ENCODE measurements at regions not wholly inside any gene's neighbourhood (a gene's known extent, or its start where the extent isn't known, plus 50 kb on each side); places are given as distances from the start of the nearest gene placed in this dataset.
A peak's percentile ranks its signal among the peaks of the same experiment; 100 is the strongest.

DNA sequence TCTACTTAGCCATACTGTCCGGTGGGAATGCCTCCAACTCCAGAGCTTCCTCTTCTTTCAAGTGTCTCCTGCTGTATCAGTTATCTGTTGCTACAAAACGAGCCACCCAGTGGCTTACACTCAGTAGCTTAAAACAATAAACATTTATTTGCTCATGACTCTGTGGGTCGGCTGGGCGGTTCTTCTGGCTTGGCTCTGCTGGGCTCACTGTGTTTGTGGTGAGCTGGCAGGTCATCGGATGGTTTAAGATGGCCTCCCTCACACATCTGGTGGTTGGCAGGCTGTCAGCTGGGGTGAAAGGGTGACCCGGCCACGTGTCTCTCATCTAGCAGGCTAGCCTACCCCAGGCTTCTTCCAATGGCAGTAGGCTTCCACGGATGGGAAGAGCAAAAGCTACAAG lies 122.4 kb upstream of the SLC1A4 start:
- TF ChIP-seq, protein P1, sequence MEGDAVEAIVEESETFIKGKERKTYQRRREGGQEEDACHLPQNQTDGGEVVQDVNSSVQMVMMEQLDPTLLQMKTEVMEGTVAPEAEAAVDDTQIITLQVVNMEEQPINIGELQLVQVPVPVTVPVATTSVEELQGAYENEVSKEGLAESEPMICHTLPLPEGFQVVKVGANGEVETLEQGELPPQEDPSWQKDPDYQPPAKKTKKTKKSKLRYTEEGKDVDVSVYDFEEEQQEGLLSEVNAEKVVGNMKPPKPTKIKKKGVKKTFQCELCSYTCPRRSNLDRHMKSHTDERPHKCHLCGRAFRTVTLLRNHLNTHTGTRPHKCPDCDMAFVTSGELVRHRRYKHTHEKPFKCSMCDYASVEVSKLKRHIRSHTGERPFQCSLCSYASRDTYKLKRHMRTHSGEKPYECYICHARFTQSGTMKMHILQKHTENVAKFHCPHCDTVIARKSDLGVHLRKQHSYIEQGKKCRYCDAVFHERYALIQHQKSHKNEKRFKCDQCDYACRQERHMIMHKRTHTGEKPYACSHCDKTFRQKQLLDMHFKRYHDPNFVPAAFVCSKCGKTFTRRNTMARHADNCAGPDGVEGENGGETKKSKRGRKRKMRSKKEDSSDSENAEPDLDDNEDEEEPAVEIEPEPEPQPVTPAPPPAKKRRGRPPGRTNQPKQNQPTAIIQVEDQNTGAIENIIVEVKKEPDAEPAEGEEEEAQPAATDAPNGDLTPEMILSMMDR (IDR thresholded peaks at IDR 0.05), result no peak
- DNase-seq (ENCODE audit: low spot score) (no peak), ATAC-seq (ENCODE audit: low FRiP score) (no peak)

DNA sequence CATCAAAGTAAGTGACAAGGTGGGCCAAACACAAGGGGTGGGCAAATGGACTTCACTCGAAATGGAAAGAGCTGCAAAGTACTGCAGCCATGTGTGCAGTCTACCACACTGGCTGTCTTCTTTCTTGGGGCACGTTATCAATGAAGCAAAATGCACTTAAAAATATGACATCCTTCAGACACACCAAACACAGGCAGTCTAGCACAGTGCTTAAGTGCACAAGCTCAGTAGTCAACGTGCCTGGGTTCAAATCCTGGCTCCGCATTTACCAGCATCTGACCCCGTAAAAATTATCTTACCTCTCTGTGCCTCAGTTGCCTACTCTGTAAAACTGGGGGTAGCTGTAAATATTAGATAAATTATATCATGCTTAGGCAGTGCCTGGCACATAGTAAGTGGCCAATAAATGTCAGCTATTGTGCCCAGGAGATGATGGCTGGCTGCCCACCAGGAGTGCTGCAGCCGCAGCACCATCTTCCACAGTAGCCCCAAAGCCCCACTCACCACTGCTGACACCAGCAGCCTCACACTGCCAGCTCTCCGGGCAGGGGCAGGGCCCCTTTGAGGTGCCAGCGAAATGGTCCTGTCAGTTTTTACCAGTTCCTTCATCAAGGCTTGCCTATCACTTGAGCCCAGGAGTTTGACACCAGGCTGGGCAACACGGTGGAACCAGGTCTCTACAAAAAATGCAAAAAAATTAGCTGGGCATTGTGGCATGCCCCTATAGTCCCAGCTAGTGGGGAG lies 121.8 kb upstream of the SLC1A4 start:
- no peak for DNase-seq (ENCODE audit: low spot score)
- TF ChIP-seq, protein P1 (IDR thresholded peaks at IDR 0.05), result no peak

DNA sequence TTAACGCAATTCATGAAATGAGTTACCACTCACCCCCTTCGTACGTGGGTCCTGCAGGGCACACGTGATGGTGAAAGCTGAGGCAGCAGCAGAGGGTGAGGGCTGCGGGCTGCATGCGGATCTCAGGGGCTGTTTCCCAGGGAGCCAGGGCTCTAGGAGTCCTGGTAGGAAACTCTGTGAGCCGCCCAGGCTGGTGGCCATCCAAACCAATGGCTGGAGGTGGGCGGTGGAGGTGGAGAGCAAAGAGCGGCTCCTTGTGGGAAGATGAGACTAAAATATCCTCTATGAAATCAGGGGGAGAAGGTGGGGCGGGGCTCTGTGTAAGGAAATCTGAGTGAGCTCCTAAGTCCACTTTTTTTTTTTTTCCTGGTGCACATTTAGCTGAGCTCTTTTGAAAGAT lies 120.1 kb upstream of the SLC1A4 start:
- TF ChIP-seq, protein P1 (IDR thresholded peaks at IDR 0.05), result no peak
- no peak for DNase-seq (ENCODE audit: low spot score)
- ATAC-seq (ENCODE audit: low FRiP score), result no peak

More for the DNA sequence above, 121.8 kb upstream of the SLC1A4 start:
- no peak for ATAC-seq (ENCODE audit: low FRiP score)

DNA sequence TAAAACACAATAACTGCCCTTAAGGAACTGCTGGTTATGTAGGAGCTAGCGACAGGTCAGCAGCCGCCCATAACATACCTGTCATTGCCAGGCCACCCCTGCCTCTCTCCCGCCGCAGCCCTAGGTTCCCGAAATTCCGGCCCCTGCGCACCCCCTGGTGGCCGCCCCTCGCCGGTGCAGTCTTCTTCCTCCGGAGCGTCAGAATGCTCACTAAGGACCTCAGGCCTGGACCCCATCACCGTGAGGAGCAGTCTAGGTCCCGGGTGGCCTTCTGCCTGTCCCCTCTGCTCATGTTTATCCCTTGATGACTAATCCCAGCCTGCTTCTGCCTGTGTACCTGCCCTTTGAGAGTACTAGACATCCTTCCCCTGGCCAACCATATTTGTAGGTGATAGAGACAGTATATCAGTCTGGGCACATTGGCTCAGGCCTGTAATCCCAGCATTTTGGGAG lies 115.7 kb upstream of the SLC1A4 start:
- peak; percentile 80 for DNase-seq (ENCODE audit: low spot score)
- TF ChIP-seq, protein P1 (IDR thresholded peaks at IDR 0.05), result peak in 2 of 3 donors; percentile 59 to 78
- ATAC-seq (ENCODE audit: low FRiP score), result peak; percentile 82

DNA sequence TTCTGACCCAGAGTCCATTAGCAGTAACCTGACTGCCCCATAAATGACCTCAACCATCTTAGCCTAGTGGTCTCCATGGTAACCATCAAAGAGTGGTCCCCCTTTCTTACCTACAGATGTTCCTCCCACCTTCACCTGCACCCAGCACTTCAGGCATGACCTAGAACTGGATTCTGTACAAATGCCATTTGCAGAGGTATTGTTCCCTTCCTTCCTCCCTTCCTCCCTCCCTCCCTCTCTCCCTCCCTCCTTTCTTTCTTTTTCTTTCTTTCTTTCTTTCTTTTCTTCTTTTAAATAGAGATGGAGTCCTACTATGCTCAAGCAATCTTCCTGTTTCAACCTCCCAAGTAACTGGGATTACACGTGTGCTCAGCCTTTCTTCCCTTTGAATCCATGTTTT lies 114.6 kb upstream of the SLC1A4 start:
- TF ChIP-seq, protein P1 (IDR thresholded peaks at IDR 0.05), result no peak
- DNase-seq (ENCODE audit: low spot score), result no peak

DNA sequence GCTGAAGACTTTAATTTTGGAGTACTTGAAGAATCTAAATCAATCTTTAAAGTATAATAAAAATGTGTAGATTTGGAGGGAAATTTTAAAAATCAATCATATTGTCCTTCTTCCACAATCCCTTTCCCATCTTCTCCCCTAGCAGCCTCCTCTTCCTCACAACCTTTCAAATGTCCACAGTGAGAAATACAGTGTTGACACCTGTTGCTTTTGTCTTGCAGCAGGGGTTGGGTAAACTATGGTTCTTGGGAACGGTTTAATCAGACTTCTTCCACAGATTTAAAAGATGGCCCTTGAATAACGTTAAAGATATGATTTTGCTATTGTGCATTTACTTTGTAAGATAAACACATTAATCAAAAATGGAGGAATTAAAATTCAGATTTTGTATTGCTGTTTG lies 113.8 kb upstream of the SLC1A4 start:
- DNase-seq (ENCODE audit: low spot score) (no peak), ATAC-seq (ENCODE audit: low FRiP score) (no peak)
- TF ChIP-seq, protein P1 (IDR thresholded peaks at IDR 0.05), result no peak

More for the DNA sequence above, 114.6 kb upstream of the SLC1A4 start:
- no peak for ATAC-seq (ENCODE audit: low FRiP score)

DNA sequence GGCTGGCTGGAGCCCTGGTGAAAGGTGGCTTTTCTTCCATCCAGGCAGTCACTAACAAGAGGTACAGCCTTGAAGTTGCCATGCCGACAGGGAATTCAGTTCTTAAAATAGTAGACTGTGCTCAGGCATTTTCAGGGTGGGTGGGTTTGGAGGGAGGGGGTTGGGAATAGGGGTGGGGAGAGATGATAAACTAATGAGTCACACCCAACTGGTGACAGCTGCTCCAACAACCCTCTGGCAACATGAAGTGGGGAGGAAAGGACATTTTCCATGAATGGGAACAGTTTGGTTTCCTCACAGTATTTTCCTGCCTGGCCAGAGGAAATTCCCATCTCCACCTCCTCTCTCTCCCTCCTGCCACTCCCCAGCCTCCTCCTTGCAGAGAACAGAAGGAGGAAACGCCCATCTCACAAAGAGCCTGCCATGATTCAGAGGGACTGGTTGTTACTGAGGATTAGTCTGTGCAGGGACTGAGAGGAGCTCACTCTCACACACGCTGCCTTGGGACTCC lies 113.0 kb upstream of the SLC1A4 start:
- TF ChIP-seq, protein P1 (IDR thresholded peaks at IDR 0.05), result no peak
- DNase-seq (ENCODE audit: low spot score) (no peak), ATAC-seq (ENCODE audit: low FRiP score) (peak; percentile 79)
